ENCODE measurements at regions not wholly inside any gene's neighbourhood (a gene's known extent, or its start where the extent isn't known, plus 50 kb on each side); places are given as distances from the start of the nearest gene placed in this dataset.

- no peak for DNase-seq (ENCODE audit: low read depth, low spot score)
- in situ Hi-C loops (cut with HindIII; ENCODE audit: low pct_unique_long_range_greater_than_20kb, low sequenced_read_pairs) = no loop called here
These were observed 116.3 kb upstream of the ADAMTS5 start for GRCh38 chr21:27083144-27083543.

GRCh38 chr21:27082431-27083010 is 115.6 kb upstream of the ADAMTS5 start:
- DNase-seq (ENCODE audit: low read depth, low spot score) = peak; percentile 32
- in situ Hi-C loops (cut with HindIII; ENCODE audit: low pct_unique_long_range_greater_than_20kb, low sequenced_read_pairs) = no loop called here

- DNase-seq (ENCODE audit: low read depth, low spot score) = no peak
- in situ Hi-C loops (cut with HindIII; ENCODE audit: low pct_unique_long_range_greater_than_20kb, low sequenced_read_pairs) = no loop called here
These were observed 112.8 kb upstream of the ADAMTS5 start for GRCh38 chr21:27079636-27080240.

GRCh38 chr21:27078915-27079314 is 112.0 kb upstream of the ADAMTS5 start:
- in situ Hi-C loops (cut with HindIII; ENCODE audit: low pct_unique_long_range_greater_than_20kb, low sequenced_read_pairs) = no loop called here
- no peak for DNase-seq (ENCODE audit: low read depth, low spot score)

- DNase-seq (ENCODE audit: low read depth, low spot score) = peak; percentile 28
- in situ Hi-C loops (cut with HindIII; ENCODE audit: low pct_unique_long_range_greater_than_20kb, low sequenced_read_pairs) = no loop called here
These were observed 110.6 kb upstream of the ADAMTS5 start for GRCh38 chr21:27077501-27077900.

GRCh38 chr21:27076025-27076424 is 109.1 kb upstream of the ADAMTS5 start:
- no peak for DNase-seq (ENCODE audit: low read depth, low spot score)
- in situ Hi-C loops (cut with HindIII; ENCODE audit: low pct_unique_long_range_greater_than_20kb, low sequenced_read_pairs) = no loop called here

GRCh38 chr21:27070861-27071670 is 104.2 kb upstream of the ADAMTS5 start:
- no peak for DNase-seq (ENCODE audit: low read depth, low spot score)
- in situ Hi-C loops (cut with HindIII; ENCODE audit: low pct_unique_long_range_greater_than_20kb, low sequenced_read_pairs) = no loop called here

GRCh38 chr21:27068811-27069210 is 101.9 kb upstream of the ADAMTS5 start:
- in situ Hi-C loops (cut with HindIII; ENCODE audit: low pct_unique_long_range_greater_than_20kb, low sequenced_read_pairs) = no loop called here
- no peak for DNase-seq (ENCODE audit: low read depth, low spot score)

GRCh38 chr21:27067226-27067625 is 100.3 kb upstream of the ADAMTS5 start:
- DNase-seq (ENCODE audit: low read depth, low spot score) = no peak
- in situ Hi-C loops (cut with HindIII; ENCODE audit: low pct_unique_long_range_greater_than_20kb, low sequenced_read_pairs) = no loop called here

- DNase-seq (ENCODE audit: low read depth, low spot score) = no peak
- in situ Hi-C loops (cut with HindIII; ENCODE audit: low pct_unique_long_range_greater_than_20kb, low sequenced_read_pairs) = no loop called here
These were observed 95.6 kb upstream of the ADAMTS5 start for GRCh38 chr21:27062443-27062842.

- no peak for DNase-seq (ENCODE audit: low read depth, low spot score)
- in situ Hi-C loops (cut with HindIII; ENCODE audit: low pct_unique_long_range_greater_than_20kb, low sequenced_read_pairs) = no loop called here
These were observed 94.9 kb upstream of the ADAMTS5 start for GRCh38 chr21:27061770-27062169.

GRCh38 chr21:27060190-27060589 is 93.3 kb upstream of the ADAMTS5 start:
- in situ Hi-C loops (cut with HindIII; ENCODE audit: low pct_unique_long_range_greater_than_20kb, low sequenced_read_pairs) = no loop called here
- no peak for DNase-seq (ENCODE audit: low read depth, low spot score)

- in situ Hi-C loops (cut with HindIII; ENCODE audit: low pct_unique_long_range_greater_than_20kb, low sequenced_read_pairs) = no loop called here
- no peak for DNase-seq (ENCODE audit: low read depth, low spot score)
These were observed 92.1 kb upstream of the ADAMTS5 start for GRCh38 chr21:27058673-27059605.

- in situ Hi-C loops (cut with HindIII; ENCODE audit: low pct_unique_long_range_greater_than_20kb, low sequenced_read_pairs) = no loop called here
- DNase-seq (ENCODE audit: low read depth, low spot score) = no peak
These were observed 91.1 kb upstream of the ADAMTS5 start for GRCh38 chr21:27057997-27058396.

- no peak for DNase-seq (ENCODE audit: low read depth, low spot score)
- in situ Hi-C loops (cut with HindIII; ENCODE audit: low pct_unique_long_range_greater_than_20kb, low sequenced_read_pairs) = no loop called here
These were observed 80.9 kb upstream of the ADAMTS5 start for GRCh38 chr21:27047658-27048314.

GRCh38 chr21:27047283-27047657 is 80.4 kb upstream of the ADAMTS5 start:
- no peak for DNase-seq (ENCODE audit: low read depth, low spot score)
- in situ Hi-C loops (cut with HindIII; ENCODE audit: low pct_unique_long_range_greater_than_20kb, low sequenced_read_pairs) = no loop called here

GRCh38 chr21:27045281-27045985 is 78.5 kb upstream of the ADAMTS5 start:
- in situ Hi-C loops (cut with HindIII; ENCODE audit: low pct_unique_long_range_greater_than_20kb, low sequenced_read_pairs) = no loop called here
- no peak for DNase-seq (ENCODE audit: low read depth, low spot score)

Measured in SK-MEL-5 (cell line).